Pancreas (tissue), 10 donors: ENCODE measurements at regions not wholly inside any gene's neighbourhood (a gene's known extent, or its start where the extent isn't known, plus 50 kb on each side); places are given as distances from the start of the nearest gene placed in this dataset.

Experiments used
- ATAC-seq, 4 donors: fragments of 200-7000 bp; cut with Tn5 transposase; one replicate each; pipeline versions ENCODE4 v1.8.0 to v1.9.1; 2020; ENCODE audit warnings: mild to moderate bottlenecking in 4 of 4, moderate library complexity in 4 of 4
- DNase-seq, 6 donors: peaks; one replicate each; pipeline ENCODE4 v3.0.0-alpha.2; 2020
- FAIRE-seq: peaks from 2 replicates; lab custom pipeline; 2012; peaks lifted over from hg19 to GRCh38; lab: Jason Lieb, UNC
- H3K27ac ChIP-seq, 4 donors: fragments of 200-600 bp; sonication (generic); 1 replicate in 3 of 4; 2 replicates in 1 of 4; pipeline versions ENCODE4 v1.5.0 to v1.8.0; 2020
- H3K27me3 ChIP-seq, 4 donors: fragments of 200-600 bp; one replicate each; pipeline ENCODE4 v1.8.0; 2021
- H3K36me3 ChIP-seq, 3 donors: fragments of 200-600 bp; sonication (generic) in 1 of 3; one replicate each; pipeline versions ENCODE4 v1.5.0 to v1.8.0; 2020 to 2021
- H3K4me1 ChIP-seq, 3 donors: fragments of 200-600 bp; one replicate each; pipeline ENCODE4 v1.8.0; 2021
- H3K4me3 ChIP-seq, 4 donors: fragments of 200-600 bp; sonication (generic) in 2 of 4; one replicate each; pipeline versions ENCODE4 v1.5.0 to v1.8.0; 2020 to 2021
- H3K9me3 ChIP-seq, 4 donors: fragments of 200-600 bp; one replicate each; pipeline ENCODE4 v1.8.0; 2021
- WGBS, 2 donors: extraction: QIAGEN DNeasy Blood & Tissue Kit; methylation state at CpG; one replicate each; pipeline ENCODE4 v1.1.7; 2013; 5-methylcytosine and 5-hydroxymethylcytosine counted together
- intact Hi-C, 3 donors: fragments of 100-400 bp; cut with DNase I; formaldehyde crosslinking; loops; one replicate each; pipeline versions ENCODE4 v1.11.1 to v1.14.2; 2022
- TF ChIP-seq, protein P1 (sequence below), 4 donors: fragments of 200-600 bp; sonication (generic) in 3 of 4; IDR thresholded peaks; one replicate each; pipeline versions ENCODE4 v1.5.0 to v1.8.0; 2021; ENCODE audit warnings: antibody characterized with exemption in 4 of 4
- donor health status: healthy with polysubstance abuse.
- donor health status: DM: no; HTN: no; CAD: no; lungs with moderate emphysema.
- donor health status: DM: no; HTN: no; CAD: no.
- donor health status: control.
- donor health status: control.
- donor health status: Bipolar disorder and iron deficiency.
- donor health status: DM: yes; HTN: yes; CAD: no.
- donor health status: DM: no; HTN: no; CAD: no.
- donor health status: DM: no; HTN: no; CAD: no.
- donor health status: DM: yes; HTN: yes; CAD: no.

DNA sequence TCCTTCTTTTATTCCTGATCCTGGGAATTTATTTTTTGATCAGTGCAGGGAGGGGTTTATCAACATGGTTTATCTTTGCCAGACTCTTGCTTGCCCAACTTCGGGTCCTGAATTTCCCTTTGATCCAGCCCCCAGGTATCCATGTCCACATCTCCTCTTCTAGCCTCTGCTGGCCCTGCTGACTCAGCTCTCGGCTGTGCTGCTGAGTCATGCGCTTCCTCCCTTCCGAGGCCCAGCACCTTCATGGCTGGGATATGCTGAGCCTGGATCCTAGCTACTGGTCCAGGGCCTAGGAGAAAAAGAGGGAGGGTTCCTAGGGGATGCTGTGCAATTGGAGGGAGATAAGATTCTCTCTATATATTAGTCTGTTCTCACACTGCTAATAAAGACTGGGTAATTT, 380.7 kb upstream of the SHH start:
- no peaks in the 10 kb centered on the region for H3K9me3 ChIP-seq
- H3K4me1 ChIP-seq: no peaks in the 10 kb centered on the region
- WGBS, 2 donors: 65 to 75% methylated on average over 4 of the region's 4 CpGs
- H3K27me3 ChIP-seq: no peaks in the 10 kb centered on the region
- DNase-seq (no peak), FAIRE-seq (no peak), ATAC-seq (no peak)
- no peak overlapping the region for H3K27ac ChIP-seq
- TF ChIP-seq, protein P1, sequence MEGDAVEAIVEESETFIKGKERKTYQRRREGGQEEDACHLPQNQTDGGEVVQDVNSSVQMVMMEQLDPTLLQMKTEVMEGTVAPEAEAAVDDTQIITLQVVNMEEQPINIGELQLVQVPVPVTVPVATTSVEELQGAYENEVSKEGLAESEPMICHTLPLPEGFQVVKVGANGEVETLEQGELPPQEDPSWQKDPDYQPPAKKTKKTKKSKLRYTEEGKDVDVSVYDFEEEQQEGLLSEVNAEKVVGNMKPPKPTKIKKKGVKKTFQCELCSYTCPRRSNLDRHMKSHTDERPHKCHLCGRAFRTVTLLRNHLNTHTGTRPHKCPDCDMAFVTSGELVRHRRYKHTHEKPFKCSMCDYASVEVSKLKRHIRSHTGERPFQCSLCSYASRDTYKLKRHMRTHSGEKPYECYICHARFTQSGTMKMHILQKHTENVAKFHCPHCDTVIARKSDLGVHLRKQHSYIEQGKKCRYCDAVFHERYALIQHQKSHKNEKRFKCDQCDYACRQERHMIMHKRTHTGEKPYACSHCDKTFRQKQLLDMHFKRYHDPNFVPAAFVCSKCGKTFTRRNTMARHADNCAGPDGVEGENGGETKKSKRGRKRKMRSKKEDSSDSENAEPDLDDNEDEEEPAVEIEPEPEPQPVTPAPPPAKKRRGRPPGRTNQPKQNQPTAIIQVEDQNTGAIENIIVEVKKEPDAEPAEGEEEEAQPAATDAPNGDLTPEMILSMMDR (IDR thresholded peaks at IDR 0.05): no peak
- H3K36me3 ChIP-seq: no peaks in the 10 kb centered on the region
- no peak overlapping the region for H3K4me3 ChIP-seq
- intact Hi-C loops: no loop called here

DNA sequence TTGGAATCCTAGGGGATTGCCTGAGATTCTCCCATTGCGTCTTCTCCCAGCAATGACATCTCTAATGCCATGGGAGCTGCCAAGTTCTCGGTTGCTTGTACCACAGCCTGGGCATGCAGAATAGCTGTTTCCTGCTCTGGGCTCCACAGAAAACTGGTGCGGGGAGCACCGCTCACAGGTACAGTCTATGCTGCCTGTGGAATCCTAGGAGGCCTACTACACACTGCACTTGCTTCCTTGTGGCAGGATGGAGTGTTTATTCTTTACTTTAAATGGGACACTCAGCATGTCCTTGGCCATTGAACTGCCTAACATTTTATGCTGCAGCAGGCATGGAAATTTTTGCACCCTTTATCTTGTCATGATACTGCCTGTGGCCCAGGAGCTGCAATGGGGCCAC, 378.8 kb upstream of the SHH start:
- H3K36me3 ChIP-seq: no peaks in the 10 kb centered on the region
- 88 to 91% methylated on average over 4 of the region's 4 CpGs for WGBS, 2 donors
- no peak overlapping the region for H3K4me3 ChIP-seq
- intact Hi-C loops: no loop called here
- ATAC-seq (no peak), DNase-seq (no peak), FAIRE-seq (no peak)
- TF ChIP-seq, protein P1 (IDR thresholded peaks at IDR 0.05): no peak
- H3K27me3 ChIP-seq: no peaks in the 10 kb centered on the region
- no peak overlapping the region for H3K27ac ChIP-seq
- H3K9me3 ChIP-seq: no peaks in the 10 kb centered on the region
- H3K4me1 ChIP-seq: no peaks in the 10 kb centered on the region

DNA sequence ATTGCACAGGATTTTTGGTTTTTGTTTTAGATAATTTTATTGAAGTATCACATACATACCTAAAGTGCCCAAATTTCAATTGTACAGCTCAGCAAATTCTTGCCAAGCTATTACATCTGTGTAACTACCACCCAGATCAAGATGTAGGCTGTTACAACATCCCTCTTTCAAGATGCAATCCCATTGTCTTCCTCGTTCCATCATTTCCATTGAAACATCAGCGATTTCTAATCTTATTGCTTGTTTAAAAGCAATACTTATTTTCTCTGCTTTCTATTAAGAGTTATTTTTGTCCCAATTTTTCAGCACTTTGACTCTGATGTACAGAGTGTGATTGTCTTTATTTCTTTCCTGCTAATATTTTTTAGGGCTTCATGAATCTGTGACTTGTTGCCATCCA, 372.8 kb upstream of the SHH start:
- Histone ChIP-seq H3K27me3 (no peaks in the 10 kb centered on the region), H3K9me3 (no peaks in the 10 kb centered on the region), H3K27ac (no peak overlapping the region), H3K4me3 (no peak overlapping the region), H3K36me3 (no peaks in the 10 kb centered on the region), H3K4me1 (no peaks in the 10 kb centered on the region)
- DNase-seq: no peak
- intact Hi-C loops: no loop called here
- TF ChIP-seq, protein P1 (IDR thresholded peaks at IDR 0.05): no peak
- ATAC-seq: no peak
- FAIRE-seq: no peak
- WGBS, 2 donors: 84 to 93% methylated on average over 2 of the region's 2 CpGs

DNA sequence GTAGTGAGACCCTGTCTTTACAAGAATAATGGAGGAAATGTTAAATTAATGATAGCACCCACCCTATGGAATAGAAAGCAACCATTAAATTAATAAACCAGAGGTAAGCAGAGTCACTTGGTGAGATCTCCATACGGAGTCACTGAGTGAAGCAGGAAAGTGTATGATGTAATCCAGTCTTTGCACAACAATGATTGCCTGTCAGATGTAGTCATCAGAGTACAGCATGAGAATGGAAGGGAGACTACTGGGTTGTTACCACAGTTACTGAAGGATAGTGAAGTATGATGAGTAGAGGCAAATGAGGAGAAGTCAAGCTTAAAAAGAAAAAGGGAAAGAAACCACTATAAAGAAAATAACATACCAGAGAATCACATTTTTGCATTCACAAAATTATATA, 371.9 kb upstream of the SHH start:
- Histone ChIP-seq H3K9me3 (no peaks in the 10 kb centered on the region), H3K4me3 (no peak overlapping the region), H3K27me3 (no peaks in the 10 kb centered on the region), H3K4me1 (no peaks in the 10 kb centered on the region), H3K27ac (no peak overlapping the region), H3K36me3 (no peaks in the 10 kb centered on the region)
- WGBS, 2 donors: 41 to 51% methylated on average over 1 of the region's 1 CpG
- intact Hi-C loops: no loop called here
- ATAC-seq: no peak
- TF ChIP-seq, protein P1 (IDR thresholded peaks at IDR 0.05): no peak
- no peak for DNase-seq
- no peak for FAIRE-seq

DNA sequence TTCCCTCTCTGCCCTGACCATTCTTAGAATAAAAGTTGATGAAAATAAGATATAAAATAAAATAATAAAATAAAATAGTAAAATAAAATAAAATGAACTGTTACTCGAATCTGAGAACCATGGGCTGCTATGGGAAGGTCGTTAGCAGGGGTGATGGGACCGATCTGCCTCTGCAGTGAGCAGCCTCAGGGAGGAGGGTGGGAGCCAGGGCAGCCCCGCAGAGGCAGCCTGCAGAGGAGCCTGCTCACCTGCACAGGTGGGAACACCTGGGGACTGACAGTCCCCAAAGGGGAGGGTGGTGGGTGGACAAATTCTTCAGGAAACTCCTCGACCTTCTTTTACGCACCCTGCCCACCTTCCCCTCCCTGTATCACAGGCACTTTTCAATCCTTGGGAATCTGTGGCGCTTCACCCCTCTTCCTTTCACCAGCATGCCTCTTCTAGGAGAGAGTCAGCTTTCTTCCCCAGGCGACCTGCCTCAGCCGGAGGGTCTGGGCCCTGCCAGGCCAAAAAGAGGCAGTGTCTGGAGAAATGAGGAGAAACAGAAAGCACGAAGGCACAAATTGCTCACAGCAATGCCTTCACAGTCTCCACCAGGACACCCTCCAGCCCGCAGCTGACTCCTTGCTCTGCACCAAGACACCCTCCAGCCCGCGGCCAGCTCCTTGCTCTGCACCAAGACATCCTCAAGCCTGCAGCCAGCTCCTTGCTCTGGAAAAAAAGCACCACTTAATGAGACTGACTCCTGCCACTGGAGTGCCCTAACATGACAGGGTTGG, 368.4 kb upstream of the SHH start:
- Histone ChIP-seq H3K4me3 (no peak overlapping the region), H3K27me3 (no peaks in the 10 kb centered on the region), H3K9me3 (no peaks in the 10 kb centered on the region), H3K36me3 (no peaks in the 10 kb centered on the region), H3K27ac (no peak overlapping the region), H3K4me1 (no peaks in the 10 kb centered on the region)
- DNase-seq (no peak), ATAC-seq (no peak), FAIRE-seq (no peak)
- TF ChIP-seq, protein P1 (IDR thresholded peaks at IDR 0.05): no peak
- WGBS, 2 donors: 60 to 79% methylated on average over 13 of the region's 13 CpGs
- intact Hi-C loops: no loop called here
